NCI-H2029 (cell line): ENCODE measurements at regions not wholly inside any gene's neighbourhood (a gene's known extent, or its start where the extent isn't known, plus 50 kb on each side); places are given as distances from the start of the nearest gene placed in this dataset.

ENCODE experiments used
- DNase-seq: peaks from one replicate; lab custom pipeline; 2025; lab: John Stamatoyannopoulos, UW

DNA sequence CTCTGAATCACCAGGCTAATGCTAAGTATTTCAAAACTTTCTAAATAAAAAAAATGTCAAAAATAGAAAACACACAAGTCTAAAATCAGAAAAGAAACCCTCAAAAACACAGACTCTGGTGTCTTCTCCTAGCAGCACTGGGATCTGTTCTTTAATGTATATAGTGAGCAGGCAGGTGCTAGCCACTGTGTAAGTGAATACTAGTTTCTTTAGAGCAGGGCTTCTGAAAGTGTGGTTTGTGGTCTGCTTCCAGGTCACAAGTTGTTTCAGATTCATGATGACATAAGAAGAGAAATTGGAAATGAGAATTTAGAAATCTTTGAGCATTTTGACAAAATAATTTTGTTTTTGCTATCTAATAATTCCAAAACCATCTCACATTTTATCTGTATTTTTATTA is 763.1 kb downstream of the USP25 start:
- no peak for DNase-seq

DNA sequence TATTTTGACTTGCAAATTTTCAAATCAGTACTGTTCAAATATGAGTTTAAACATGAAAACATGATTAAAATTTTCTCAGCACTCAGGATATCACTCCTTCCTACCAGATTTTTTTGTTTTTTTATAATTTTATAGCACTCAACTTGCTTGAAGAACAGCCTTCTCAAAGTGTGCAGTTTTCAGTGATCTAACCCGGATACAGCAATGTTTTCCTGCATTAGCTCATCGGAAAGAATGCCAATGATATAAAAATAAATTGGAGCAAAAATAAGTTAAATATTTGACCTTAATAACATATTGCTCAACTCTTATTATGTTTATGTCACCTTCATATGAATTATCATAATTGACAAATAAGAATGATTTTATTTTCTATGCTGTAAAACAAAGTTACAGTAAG is 766.8 kb downstream of the USP25 start:
- no peak for DNase-seq

DNA sequence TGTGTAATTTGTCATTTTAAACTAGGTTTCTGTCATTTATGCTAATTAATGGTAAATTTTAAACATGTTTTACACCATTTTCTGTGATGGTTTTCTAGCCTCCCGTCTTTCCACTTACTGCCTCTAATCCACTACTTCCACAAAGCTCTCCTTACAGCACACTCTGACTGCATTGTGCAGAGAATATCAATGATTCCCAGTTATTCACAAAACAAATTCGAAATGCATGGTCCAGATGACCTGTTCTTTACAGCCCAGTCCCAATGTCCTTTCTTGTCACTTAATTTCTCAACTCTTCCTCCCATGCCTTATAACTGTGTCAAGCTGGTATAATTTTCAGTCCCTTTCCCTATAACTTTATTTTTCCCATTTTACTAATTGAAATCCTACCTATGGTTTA is 770.5 kb downstream of the USP25 start:
- no peak for DNase-seq

DNA sequence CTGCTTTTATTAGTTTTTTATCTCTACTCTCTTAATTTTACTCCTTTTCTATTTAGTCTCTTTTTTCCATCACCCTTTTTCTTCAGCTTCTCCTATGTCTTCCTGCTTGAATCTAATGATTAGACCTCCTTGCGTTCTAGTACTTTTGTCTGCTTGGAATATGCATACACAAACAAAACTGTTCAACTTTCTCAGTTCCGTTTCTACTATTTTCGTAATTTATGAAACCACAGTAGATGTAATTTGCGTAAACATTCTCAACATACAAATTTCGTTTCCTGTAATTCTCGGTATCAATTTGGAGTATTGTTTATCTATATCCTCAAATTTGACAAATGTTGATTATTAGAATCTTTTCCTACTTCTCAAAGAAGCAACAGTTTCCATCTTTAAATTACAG is 772.5 kb downstream of the USP25 start:
- no peak for DNase-seq

DNA sequence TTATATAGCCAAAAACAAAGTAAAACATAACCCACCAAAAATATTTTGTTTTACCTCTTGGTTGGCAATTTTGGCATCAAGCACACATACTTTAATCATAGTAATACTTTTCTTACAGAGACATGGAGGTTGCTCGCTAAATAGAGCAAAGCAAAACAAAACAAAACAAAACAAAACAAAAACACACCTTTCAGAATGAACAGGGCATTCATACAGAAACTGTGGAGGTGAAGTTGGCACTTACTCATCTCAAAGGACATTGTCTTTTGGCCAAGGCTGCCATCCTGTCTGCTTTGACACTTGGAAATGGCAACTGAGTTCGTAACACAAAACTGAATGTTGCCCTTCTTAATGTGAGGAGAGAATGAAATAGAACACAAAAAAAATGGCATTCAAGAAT is 773.1 kb downstream of the USP25 start:
- no peak for DNase-seq

DNA sequence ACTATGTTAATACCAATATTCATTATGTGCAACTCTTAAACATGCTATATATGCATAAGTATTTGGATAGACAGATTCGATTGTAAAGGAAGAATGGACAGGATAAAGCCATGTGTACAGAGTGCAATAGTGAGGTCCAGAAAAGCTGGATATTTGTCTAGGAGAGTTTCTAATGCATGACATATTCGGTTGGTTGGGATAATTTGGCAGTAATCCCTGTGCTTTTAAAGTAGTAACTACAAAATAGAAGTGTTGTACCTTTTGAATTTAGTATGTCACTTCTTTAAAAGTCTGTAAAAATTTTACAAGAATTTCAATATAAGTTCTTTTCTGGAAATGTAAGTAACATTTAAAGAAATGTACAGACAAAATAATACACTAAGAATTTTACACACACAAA is 774.5 kb downstream of the USP25 start:
- DNase-seq, result no peak

DNA sequence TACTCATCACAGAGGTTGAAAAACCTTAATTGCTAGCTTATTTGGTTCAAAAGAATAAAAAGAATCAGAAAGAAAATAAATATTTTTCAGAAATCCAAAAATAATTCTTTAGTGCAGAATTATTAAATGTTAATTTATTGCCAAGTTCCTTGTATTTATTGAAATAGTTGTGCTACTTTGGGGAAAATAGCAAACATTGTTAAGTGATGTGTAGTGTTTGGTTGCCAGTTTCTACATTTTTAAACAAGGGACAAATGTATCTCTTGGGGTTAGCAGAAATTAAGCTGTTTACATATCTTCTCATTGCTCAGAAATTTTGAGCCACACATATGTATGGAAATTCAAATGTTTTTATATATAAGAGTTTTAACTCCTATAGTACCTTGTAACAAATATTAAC is 775.0 kb downstream of the USP25 start:
- DNase-seq, result no peak

DNA sequence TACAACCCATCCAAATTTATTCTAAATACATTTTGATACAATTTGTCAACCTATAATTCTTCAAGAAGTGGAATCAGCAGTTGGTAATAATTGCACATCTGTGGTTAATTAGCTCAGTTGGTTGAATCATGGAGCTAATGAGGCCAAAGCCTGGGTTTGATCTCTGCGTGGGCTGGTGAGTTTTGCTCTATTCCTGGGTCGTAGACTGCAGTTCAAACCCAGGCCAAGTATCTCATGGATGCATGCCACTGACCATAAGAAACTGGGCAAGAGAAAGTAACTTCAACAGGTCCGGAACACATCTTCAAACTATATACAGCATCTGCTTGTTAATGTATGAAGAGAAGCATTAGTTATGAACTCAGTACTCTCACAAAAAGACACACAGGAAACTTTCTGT is 779.7 kb downstream of the USP25 start:
- no peak for DNase-seq

DNA sequence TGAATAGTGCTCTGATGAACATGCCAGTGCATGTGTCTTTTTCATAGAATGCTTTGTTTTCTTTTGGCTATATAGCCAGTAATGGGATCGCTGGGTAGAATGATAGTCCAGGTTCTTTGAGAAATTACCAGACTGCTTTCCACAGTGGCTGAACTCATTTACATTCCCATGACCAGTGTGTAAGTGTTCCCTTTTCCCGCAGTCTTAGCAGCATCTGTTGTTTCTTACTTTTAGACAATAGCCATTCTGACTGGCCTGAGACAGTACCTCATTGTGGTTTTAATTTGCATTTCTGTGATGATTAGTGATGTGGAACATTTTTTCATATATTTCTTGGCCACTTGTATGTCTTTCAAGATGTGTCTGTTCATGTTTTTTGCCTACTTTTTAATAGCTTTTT is 784.5 kb downstream of the USP25 start:
- no peak for DNase-seq

DNA sequence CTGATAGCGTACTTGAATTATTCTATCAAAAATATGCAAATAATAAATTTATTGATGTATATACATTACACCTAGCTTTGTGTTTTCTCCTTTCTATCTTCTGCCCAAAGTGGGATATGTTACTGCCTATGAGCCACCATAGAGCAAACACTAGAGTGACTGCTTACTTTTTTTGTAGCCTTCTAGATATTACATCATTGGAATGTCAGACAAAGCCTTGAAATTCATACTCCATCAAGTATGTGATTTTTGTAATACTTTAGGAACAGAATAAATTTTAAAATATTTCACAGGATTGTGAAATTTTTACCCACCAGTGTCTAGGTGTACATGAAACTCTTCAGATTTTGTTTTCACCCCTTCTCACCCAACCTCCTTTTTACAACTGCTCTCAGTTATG is 787.6 kb downstream of the USP25 start:
- DNase-seq, result no peak

DNA sequence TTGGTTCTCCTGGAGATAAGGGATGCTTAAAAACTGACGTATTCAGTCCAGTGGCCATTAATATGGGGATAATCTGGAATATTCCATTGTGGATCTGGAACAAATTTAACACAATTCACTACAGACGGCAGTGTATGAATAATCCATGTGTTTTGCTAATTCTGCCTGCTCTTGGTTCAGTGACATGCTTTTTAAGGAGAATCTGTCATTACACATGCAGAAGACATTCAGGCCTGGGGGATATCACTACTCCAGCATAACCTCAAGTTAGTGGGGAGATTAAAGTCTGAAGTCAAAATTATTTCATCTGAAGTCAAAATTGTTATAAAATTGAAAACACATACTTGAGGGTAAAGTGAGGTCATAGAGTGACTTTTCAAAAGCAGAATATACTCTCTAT is 789.3 kb downstream of the USP25 start:
- DNase-seq, result no peak

DNA sequence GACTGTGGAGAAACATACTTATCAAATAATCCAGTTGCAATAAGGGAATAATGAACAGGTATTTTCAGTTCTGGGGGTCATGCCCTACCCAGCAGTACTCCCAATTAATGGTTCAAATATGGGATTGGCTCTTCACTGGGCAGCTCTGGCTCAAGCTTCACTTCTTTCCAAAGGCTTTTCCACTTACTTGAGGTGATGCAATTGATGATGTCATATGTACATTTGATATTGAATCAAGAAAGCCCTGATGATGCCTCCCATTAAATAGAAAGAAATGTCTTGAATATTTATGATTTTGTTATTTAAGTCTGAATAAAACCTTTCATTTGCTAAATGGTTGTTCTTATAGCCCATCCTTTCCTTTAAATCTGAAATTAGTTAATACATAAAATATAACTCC is 789.9 kb downstream of the USP25 start:
- DNase-seq, result no peak

DNA sequence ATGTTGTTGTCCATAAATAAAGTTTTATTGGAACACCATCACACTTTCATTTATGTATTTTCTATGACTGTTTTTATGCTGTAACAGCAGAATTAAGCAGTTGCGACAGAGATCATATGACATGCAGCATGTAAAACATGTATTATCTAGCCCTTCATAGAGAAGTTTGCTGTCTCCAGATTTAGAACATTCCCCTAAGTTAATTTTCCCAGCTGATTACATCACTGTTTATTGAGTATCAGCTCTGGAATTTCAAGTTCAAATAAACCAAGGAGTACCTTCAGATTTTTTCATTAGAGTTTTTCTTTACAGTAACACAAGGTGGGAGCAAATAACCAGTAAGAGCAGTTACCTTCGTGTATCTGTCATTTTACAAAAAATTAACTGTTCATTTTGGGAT is 792.8 kb downstream of the USP25 start:
- no peak for DNase-seq

DNA sequence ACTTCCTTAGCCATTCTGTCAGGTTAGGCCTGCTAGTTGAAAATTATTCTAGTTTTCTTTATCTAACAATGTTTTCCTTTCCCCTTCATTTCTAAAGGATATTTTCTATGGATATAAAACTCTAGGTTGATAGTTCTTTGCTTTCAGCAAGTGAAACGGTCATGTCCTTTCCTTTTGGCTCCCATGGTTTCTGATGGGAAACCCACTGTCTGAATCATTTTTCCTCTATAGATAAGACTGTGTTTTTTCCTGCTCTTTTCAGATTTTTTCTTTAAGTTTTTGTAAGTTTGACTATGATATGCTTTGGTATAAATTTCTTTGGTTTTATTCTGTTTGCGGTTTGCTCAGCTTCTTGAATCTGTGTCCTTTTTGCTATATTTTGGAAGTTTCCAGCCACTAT is 800.9 kb downstream of the USP25 start:
- no peak for DNase-seq

DNA sequence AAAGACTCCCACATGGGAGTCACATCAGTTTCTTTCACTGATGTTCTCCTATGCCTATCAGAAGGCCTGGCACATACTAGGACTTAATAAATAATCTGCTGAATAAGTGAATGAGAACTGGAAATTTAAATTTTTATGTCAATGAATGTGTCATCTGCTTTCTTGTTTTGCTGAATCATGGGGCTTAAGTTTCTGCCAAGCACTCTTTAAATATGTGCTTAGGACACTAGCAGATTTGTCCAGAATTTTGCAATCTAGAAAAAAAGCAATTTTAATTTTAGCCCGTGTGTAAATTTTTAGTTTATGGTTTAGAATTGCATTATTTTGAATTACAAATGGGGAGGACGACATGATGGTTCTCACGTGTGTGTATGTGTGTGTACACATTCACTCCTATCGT is 803.1 kb downstream of the USP25 start:
- DNase-seq, result no peak

DNA sequence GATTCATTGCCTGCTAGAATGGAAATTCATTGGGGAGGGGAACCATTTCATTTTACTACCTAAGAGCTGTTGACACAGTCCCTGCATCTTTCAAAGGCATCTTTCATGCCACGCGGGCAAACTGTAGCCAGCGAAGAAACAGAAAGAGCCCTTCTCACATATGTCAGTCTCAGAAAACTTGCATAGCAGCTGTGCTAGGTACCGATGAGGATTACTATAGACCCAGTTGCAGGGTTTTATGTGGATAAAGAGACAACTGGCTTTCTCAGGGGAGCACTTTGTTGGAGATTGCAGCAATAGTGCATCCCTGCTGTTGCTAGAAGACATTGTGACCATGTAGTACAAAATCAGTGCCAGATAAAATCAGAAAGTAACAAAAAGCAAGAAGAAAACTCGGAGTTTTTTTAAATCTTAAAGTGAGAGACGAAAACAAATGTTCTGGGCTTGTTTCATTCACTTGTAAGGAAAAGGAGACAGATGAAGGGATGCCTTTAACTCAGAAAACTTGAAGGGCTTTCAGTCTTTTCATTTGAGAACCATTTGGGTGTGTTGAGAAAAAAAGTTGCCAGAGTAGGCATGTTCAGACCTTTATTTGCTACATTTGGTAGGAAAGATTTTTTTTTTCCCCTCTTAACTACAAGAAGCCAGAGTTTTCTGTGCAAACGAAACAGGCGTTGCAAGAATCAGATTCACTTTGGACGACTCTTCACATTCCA is 804.1 kb downstream of the USP25 start:
- no peak for DNase-seq

DNA sequence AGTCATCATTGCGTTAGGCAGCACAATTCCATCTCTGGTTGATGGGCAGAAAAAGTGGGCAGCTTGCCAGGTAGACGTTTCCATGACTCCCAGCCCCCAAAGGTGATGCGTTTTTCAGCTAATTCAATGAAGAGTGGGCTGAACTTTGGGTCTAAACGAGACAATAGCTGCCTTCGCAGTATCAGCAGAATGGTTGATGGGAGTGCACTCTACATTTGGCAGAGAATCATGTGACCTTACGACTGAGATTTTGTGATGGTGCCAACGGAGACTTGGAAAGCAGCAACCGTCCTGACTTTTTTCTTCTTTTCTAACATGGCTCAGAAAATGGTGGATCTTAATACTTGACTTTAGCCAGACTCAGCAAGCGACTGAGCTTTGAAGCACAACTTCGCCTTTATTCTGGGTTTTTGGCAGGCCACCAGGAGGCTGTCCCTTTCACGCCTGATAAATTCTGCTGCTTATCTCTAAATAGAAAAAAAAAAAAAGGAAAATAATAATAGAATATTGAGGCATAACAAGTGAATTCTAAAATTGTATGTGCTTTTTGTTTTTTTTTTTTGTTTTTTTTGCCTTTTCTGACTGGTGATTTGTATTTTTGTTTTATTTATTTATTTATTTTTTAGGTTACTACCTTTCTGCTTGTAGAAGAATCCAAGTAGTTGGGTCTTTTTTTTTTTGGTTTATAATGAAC is 804.8 kb downstream of the USP25 start:
- peak; percentile 14 for DNase-seq

DNA sequence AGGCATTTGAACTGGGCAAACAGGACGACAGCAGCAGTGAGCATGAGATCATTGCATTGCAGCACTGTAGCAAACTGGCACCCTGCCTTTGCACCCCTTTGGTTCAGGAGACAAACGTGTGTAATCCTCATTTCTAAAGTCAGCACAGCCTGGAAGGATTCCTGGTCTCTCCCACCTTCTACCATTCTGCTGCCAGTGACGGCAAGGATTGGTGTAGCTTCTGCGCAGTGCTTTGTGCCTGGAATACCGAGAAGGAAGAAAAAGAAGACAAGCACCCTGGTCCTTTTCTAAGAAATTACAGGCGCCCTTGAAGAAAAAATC is 805.3 kb downstream of the USP25 start:
- DNase-seq, result peak; percentile 60

DNA sequence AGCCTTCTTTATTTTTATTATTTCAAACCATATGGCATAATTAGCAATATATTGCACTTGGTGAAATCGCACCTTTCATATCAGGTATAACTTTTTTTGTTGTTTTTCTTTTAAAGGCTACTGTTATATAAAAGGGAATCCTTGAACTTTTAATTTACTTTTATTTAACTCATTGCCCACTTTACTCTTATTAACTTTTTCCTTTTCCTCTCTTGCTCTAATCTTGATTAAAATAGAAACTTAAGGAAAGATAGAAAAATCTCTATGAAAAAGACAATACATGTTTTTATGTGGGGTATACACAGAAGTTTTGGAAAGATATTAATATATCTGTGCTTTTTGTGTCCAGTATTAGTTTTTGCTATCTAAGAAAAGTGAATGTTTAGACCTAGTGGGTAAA is 805.8 kb downstream of the USP25 start:
- DNase-seq, result no peak

DNA sequence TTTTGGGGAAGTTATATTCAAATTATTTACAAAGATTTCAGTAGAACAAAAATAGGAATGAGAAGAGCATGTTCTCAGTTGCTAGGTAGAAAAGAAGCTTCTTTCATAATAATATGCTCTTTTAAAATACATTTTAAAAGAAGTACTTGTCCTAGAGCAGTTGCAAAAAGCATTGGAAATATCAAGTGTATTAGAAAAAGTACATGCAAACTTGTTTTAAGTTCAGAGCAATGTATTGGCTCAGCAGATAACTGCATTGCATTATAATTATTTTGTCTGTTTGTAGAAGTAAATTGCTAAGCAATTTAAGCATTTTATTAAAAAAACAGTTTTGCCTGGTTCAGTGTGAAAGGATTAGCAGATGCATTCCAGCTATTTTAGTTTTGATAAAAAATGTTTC is 806.4 kb downstream of the USP25 start:
- DNase-seq, result no peak

DNA sequence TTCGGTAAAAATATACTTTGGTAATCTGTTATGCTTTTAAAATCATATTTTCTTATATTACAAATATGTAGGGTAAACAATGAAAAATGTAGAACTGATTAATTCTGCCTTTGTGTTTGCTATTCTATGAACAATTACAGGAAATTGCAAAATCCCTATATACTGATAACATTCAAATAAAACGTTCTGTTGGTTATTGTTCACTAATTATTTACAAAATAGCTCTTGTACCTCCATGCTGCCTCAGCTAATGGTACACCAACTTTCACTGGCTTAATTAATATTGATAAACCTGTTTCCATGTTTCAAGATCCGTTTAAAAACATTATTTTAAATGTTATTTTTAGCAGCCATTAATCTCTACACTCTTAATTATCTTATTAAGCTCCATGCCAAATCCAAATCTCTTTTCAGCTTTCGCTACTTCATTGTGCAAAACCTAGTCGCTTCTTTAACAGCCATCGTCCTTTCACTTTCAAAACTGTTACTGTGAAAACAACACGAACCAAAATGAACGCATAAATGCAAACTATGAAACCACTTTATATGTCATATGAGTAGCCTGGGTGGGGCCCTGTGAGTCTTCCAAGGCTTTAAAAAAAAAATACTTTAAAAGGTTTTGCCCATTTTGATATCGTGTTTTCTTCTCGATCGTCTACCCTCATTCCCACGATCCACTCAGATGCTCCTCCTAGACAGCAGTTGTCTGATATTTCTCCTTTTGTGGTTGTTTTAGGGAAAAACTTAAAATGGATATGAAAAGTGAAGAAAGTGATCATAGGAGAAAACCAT is 807.1 kb downstream of the USP25 start:
- DNase-seq, result peak; percentile 55

DNA sequence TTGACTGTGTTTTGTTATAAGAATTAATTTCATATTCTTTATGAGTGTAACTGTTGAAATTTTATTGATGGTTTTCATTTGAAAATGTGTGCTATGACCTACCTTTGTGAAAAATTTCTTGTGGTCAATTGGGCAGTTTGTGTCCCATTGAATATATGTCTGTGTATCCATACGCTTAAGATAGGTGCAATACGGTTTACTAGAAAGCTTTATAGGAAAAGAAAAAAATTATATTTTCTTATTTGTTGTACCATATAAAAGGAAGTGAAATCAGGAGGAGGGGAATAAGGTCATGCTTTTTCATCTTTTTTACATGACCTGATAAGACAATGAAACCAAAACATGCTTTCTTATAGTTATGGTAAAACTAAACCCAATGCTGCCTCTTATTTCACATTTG is 807.7 kb downstream of the USP25 start:
- no peak for DNase-seq

DNA sequence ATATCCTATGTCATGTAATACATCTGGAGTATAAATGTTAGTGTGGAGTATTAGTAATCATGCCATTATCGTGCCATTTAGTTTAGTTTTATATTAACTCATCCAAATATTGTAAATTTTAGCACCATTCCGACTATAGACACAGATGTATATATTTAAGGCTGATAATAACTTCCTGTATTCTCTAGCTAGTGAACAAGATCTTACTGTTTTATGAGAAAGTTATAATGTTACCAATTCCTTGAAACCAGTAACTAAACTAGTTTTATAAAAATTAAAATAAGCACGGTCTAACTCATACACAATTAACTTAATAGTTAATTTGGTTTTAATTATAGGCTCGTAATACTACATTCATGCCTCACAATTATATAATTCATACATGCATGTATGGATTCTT is 808.6 kb downstream of the USP25 start:
- DNase-seq, result no peak
